Astrocyte (in vitro differentiated cells and primary cell): ENCODE measurements at regions not wholly inside any gene's neighbourhood (a gene's known extent, or its start where the extent isn't known, plus 50 kb on each side); places are given as distances from the start of the nearest gene placed in this dataset.

ENCODE experiments used
- EZH2 ChIP-seq: IDR thresholded peaks from 2 replicates; pipeline ENCODE4 v1.6.1; 2012; ENCODE audit warnings: mild to moderate bottlenecking, low read length, inconsistent platforms; ENCODE audit not compliant: insufficient read depth
- TF ChIP-seq, protein P1 (sequence below): IDR thresholded peaks from 2 replicates; pipeline ENCODE4 v1.5.1; 2011; ENCODE audit warnings: low read depth, mild to moderate bottlenecking, inconsistent platforms, low read length, moderate library complexity; ENCODE audit not compliant: insufficient read depth

- TF ChIP-seq, protein P1, sequence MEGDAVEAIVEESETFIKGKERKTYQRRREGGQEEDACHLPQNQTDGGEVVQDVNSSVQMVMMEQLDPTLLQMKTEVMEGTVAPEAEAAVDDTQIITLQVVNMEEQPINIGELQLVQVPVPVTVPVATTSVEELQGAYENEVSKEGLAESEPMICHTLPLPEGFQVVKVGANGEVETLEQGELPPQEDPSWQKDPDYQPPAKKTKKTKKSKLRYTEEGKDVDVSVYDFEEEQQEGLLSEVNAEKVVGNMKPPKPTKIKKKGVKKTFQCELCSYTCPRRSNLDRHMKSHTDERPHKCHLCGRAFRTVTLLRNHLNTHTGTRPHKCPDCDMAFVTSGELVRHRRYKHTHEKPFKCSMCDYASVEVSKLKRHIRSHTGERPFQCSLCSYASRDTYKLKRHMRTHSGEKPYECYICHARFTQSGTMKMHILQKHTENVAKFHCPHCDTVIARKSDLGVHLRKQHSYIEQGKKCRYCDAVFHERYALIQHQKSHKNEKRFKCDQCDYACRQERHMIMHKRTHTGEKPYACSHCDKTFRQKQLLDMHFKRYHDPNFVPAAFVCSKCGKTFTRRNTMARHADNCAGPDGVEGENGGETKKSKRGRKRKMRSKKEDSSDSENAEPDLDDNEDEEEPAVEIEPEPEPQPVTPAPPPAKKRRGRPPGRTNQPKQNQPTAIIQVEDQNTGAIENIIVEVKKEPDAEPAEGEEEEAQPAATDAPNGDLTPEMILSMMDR = no peak
- no peak for TF ChIP-seq EZH2
These were observed 1288.4 kb downstream of the AACS start for GRCh38 chr12:126353604-126354003.
